Activated CD4-positive, alpha-beta memory T cell treated with anti-CD3 and anti-CD28 coated beads for 36 hours (primary cell): ENCODE measurements at regions not wholly inside any gene's neighbourhood (a gene's known extent, or its start where the extent isn't known, plus 50 kb on each side); places are given as distances from the start of the nearest gene placed in this dataset.
"Not testable (repeated sequence)": the region's sequence is repeated elsewhere in the genome, so short reads cannot be mapped to it uniquely, and the experiment has no call there.

Source experiments
- CTCF ChIA-PET: fragments of 350-600 bp; sonication (Branson Sonifier 250); formaldehyde crosslinking; loops from one replicate; lab custom pipeline; 2021; ENCODE audit warnings: antibody characterized with exemption, inconsistent platforms; lab: Charles Lee
- POLR2A ChIA-PET: fragments of 350-600 bp; sonication (Branson Sonifier 250); formaldehyde crosslinking; loops from one replicate; lab custom pipeline; 2021; ENCODE audit warnings: antibody characterized with exemption; lab: Charles Lee
- DNase-seq: peaks from one replicate; pipeline ENCODE4 v3.0.0-alpha.2; 2020
- H3K27ac Mint-ChIP-seq: one replicate; pipeline ENCODE4 v1.8.0; 2021; ENCODE audit warnings: mixed read lengths
- H3K27me3 Mint-ChIP-seq: one replicate; pipeline ENCODE4 v1.8.0; 2021; ENCODE audit warnings: mixed read lengths
- H3K36me3 Mint-ChIP-seq: one replicate; pipeline ENCODE4 v1.8.0; 2021; ENCODE audit warnings: mixed read lengths
- H3K4me1 Mint-ChIP-seq: one replicate; pipeline ENCODE4 v1.8.0; 2021; ENCODE audit warnings: low read depth, mixed read lengths
- H3K4me3 Mint-ChIP-seq: one replicate; pipeline ENCODE4 v1.8.0; 2021; ENCODE audit warnings: mild to moderate bottlenecking, mixed read lengths
- H3K9me3 Mint-ChIP-seq: one replicate; pipeline ENCODE4 v1.8.0; 2021; ENCODE audit warnings: mixed read lengths
- intact Hi-C: fragments of 100-400 bp; cut with micrococcal nuclease; formaldehyde crosslinking; loops from one replicate; pipeline ENCODE4 v1.15.1; 2023

DNA sequence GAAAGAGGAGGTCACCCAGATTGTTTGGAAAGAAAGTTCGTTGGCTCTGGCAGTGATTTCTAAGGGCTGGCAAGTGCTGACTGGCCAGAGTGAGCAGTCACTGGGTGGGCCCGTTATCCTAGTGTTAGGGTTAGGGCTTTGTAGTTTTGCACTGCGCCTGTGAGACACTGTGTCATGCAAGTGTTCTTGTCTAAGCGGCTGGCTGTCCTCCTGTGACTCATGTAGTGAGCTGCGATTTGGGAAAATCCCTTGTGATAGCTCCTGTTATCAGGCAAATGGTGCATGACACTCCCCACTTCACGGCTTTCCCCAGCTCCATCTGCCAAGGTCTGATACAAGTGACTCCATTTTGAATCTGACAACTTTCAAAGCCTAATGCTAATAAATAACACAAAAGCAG, 526.0 kb upstream of the ADAMTS16 start:
- Mint-ChIP-seq H3K4me1 (no peaks in the 10 kb centered on the region), H3K27me3 (no peaks in the 10 kb centered on the region), H3K27ac (no peak overlapping the region), H3K4me3 (no peak overlapping the region), H3K36me3 (no peaks in the 10 kb centered on the region), H3K9me3 (peaks cover 15% of the 10 kb centered on the region)
- CTCF ChIA-PET = no interaction called here
- DNase-seq = no peak
- intact Hi-C loops = no loop called here
- POLR2A ChIA-PET = no interaction called here

DNA sequence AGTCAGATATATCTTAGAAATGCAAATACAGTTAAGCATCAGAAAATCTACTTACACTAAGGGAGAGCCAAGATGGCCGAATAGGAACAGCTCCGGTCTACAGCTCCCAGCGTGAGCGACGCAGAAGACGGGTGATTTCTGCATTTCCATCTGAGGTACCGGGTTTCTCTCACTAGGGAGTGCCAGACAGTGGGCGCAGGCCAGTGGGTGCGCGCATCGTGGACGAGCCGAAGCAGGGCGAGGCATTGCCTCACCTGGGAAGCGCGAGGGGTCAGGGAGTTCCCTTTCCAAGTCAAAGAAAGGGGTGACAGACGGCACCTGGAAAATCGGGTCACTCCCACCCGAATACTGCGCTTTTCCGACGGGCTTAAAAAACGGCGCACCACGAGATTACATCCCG, 524.8 kb upstream of the ADAMTS16 start:
- H3K36me3 Mint-ChIP-seq, CTCF ChIA-PET, H3K27ac Mint-ChIP-seq, intact Hi-C loops, H3K4me1 Mint-ChIP-seq, H3K27me3 Mint-ChIP-seq, H3K4me3 Mint-ChIP-seq, DNase-seq, POLR2A ChIA-PET: not testable (repeated sequence)
- peaks cover 13% of the 10 kb centered on the region for H3K9me3 Mint-ChIP-seq

DNA sequence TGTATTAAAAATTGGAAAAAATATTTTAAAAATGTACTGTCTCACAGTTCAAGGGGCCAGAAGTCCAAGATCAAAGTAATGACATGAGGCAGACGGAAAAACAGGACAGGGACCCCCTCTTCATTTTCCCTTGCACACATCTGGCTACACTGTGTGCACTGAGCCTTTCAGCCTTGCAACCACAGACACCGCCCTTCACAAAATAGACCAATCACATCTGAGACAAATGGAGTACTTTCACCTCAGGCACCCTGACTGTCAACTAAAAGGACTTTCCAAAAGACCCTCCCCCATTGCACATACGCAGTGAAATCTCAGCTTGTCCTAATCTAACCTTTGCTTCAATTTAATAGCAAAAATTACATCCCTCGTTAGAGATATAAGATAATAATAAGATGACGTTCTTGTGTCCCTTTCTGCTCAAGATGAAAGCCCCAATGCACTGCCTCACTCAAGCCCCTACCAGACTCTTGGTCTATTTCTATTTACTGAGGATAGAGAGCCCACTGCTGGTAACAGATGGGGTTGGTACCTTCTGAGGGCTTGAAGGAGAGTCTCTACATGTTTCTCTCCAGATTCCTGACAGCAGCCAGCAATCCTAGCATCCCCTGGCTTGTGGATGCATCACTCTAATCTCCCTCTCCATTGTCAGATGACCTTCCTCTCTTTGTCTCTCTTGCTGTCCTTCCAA, 514.8 kb upstream of the ADAMTS16 start:
- H3K27ac Mint-ChIP-seq = no peak overlapping the region
- DNase-seq = no peak
- no peaks in the 10 kb centered on the region for H3K4me1 Mint-ChIP-seq
- POLR2A ChIA-PET = no interaction called here
- CTCF ChIA-PET = no interaction called here
- intact Hi-C loops = no loop called here
- peaks cover 18% of the 10 kb centered on the region for H3K9me3 Mint-ChIP-seq
- H3K27me3 Mint-ChIP-seq = no peaks in the 10 kb centered on the region
- no peaks in the 10 kb centered on the region for H3K36me3 Mint-ChIP-seq
- H3K4me3 Mint-ChIP-seq = no peak overlapping the region

DNA sequence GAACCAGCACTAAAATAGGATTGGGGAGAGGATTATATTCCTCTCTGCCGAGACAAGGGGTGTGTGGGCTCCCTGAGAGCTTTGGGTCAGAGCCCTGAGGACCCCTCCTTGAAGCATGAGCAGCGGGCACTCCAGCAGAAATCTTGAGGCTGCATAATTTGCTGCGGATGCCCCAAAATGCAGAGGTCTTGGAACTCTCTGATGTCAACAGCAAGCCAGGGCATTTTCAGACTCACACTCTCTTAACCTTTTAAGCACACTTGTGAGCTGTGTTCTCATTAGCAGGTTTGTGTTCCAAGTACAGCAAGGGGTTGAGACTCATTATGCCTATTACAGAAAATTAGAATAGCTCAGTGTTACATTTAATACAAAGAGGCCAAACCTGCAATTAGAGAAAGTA, 513.0 kb upstream of the ADAMTS16 start:
- intact Hi-C loops = no loop called here
- no peak overlapping the region for H3K27ac Mint-ChIP-seq
- no peaks in the 10 kb centered on the region for H3K27me3 Mint-ChIP-seq

DNA sequence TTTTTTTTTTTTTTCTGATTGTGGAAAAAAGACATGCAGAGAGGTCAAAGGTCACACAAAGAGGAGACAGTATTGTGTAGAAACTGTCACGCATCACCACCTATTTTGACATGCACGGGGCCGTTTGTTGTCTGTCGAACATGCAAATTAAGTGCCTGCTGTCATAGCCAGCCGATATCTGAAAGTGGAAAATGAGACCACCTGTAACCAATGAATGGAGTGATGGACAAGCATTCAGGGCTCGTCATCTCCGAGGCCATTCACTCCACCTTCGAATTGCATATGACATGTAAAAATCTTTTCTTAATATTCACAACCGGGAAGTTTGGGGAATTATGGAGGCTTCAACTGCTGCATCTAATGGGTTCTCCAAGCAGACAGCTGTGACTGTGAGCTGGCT, 512.2 kb upstream of the ADAMTS16 start:
- ChIA-PET CTCF (no interaction called here), POLR2A (no interaction called here)
- no peaks in the 10 kb centered on the region for H3K27me3 Mint-ChIP-seq
- intact Hi-C loops = no loop called here
- no peak for DNase-seq
- H3K27ac Mint-ChIP-seq = no peak overlapping the region
- no peak overlapping the region for H3K4me3 Mint-ChIP-seq
- no peaks in the 10 kb centered on the region for H3K36me3 Mint-ChIP-seq
- no peaks in the 10 kb centered on the region for H3K4me1 Mint-ChIP-seq
- H3K9me3 Mint-ChIP-seq = peaks cover 23% of the 10 kb centered on the region

More for the DNA sequence above, 513.0 kb upstream of the ADAMTS16 start:
- ChIA-PET CTCF (no interaction called here), POLR2A (no interaction called here)
- DNase-seq = no peak
- H3K4me1 Mint-ChIP-seq = no peaks in the 10 kb centered on the region
- no peaks in the 10 kb centered on the region for H3K36me3 Mint-ChIP-seq
- H3K9me3 Mint-ChIP-seq = peaks cover 23% of the 10 kb centered on the region
- no peak overlapping the region for H3K4me3 Mint-ChIP-seq

DNA sequence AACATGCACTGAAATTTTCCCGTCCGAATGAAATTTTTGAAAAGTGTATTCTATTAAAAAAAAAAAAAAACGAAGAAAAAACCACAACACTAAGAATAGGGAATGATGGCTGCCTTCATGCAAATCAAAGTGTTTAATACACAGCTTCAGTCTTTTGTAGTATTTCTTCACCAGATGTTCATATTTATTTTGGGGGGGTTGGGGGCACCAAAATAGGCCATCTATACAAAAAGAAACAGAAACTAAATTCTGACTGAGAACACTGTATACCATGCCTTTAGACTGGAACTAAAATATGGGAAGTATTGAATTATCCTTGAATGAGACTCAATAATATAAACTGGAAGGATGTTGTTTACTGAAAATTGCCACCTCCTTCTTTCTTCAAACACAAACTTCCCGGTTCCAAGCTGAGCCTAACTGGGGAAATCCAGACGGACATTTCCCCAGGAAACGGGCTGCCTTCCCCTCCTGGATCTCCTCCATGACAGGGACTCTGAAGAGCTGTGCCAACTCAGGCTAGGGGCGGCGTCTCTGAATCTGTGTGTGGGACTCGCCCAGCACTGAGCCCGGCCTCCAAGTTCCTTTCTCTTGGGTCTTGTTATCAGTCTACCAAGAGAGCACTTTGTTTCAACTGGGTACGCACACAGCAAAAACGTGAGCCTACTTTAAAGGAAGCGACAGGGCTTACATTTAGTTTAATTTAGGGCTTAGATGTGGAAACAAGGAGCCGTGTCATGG, 511.3 kb upstream of the ADAMTS16 start:
- Mint-ChIP-seq H3K27ac (no peak overlapping the region), H3K27me3 (no peaks in the 10 kb centered on the region), H3K36me3 (no peaks in the 10 kb centered on the region), H3K4me3 (no peak overlapping the region), H3K9me3 (peaks cover 17% of the 10 kb centered on the region), H3K4me1 (no peaks in the 10 kb centered on the region)
- POLR2A ChIA-PET = no interaction called here
- CTCF ChIA-PET = no interaction called here
- DNase-seq = no peak
- intact Hi-C loops = no loop called here

DNA sequence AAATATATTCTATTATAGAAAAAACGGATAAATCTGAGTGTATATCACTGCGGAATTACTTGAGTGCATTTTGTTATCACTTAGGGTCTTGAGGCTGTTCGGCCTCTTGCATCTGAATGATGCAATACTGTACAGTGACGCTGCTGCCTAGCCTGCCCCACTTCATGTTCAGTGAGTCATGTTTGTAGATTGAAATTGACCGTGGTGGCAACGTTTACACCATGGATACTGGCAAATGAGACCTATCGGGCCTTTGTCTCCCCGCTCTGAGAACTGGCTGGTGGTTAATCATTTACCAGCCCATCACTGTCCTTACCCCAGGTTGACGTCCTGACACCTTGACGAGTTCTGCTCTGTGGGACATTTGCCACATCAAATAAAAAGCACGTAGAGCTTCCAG, 510.1 kb upstream of the ADAMTS16 start:
- Mint-ChIP-seq H3K36me3 (no peaks in the 10 kb centered on the region), H3K4me1 (no peaks in the 10 kb centered on the region)
- DNase-seq = no peak

DNA sequence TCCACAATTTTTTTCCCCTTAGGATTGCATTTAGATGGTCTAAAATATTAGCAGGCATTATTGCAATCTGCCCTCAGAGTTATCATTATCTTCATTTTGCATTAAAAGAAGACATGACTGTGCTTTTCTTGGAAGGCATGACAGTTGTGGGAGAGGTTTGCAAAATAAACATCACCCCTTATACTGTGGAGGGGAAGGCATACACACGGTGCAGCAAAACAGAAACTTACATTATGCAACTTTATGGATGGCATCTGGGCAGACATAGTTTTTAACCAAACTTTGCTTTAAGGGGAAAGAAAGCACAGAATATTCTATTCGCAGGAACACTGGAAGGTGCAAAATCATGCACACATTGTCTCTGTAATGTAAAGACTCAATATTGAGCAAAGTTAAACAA, 505.8 kb upstream of the ADAMTS16 start:
- Mint-ChIP-seq H3K4me3 (no peak overlapping the region), H3K27ac (no peak overlapping the region), H3K4me1 (no peaks in the 10 kb centered on the region), H3K36me3 (no peaks in the 10 kb centered on the region), H3K9me3 (peaks cover 8% of the 10 kb centered on the region), H3K27me3 (no peaks in the 10 kb centered on the region)
- intact Hi-C loops = no loop called here
- CTCF ChIA-PET = no interaction called here
- DNase-seq = no peak
- POLR2A ChIA-PET = no interaction called here

More for the DNA sequence above, 510.1 kb upstream of the ADAMTS16 start:
- H3K27me3 Mint-ChIP-seq = no peaks in the 10 kb centered on the region
- no peak overlapping the region for H3K4me3 Mint-ChIP-seq
- H3K27ac Mint-ChIP-seq = no peak overlapping the region
- peaks cover 14% of the 10 kb centered on the region for H3K9me3 Mint-ChIP-seq
- POLR2A ChIA-PET = no interaction called here
- intact Hi-C loops = no loop called here
- CTCF ChIA-PET = no interaction called here

DNA sequence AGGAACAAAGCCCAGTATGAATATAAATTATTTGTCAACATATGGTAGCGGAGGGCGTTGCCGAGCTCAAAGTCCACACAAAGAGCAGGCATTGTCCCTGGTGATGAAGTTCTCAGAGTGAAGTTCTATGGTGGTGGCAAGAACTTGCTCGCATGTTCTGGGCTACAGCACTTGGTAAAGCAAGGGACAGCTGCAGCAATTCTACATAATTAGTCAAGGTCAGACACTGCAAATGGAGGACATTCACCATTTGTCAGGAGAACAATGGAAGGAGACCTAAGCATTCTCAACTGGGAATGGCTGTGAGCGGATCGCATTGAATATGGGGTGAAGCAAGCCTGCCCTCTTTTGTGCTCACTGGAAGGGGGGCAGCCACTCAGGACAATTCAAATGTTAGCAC, 503.8 kb upstream of the ADAMTS16 start:
- Mint-ChIP-seq H3K27ac (no peak overlapping the region), H3K27me3 (no peaks in the 10 kb centered on the region), H3K36me3 (no peaks in the 10 kb centered on the region), H3K4me1 (no peaks in the 10 kb centered on the region), H3K9me3 (peaks cover 2% of the 10 kb centered on the region), H3K4me3 (no peak overlapping the region)
- no peak for DNase-seq
- ChIA-PET POLR2A (no interaction called here), CTCF (no interaction called here)
- intact Hi-C loops = no loop called here

DNA sequence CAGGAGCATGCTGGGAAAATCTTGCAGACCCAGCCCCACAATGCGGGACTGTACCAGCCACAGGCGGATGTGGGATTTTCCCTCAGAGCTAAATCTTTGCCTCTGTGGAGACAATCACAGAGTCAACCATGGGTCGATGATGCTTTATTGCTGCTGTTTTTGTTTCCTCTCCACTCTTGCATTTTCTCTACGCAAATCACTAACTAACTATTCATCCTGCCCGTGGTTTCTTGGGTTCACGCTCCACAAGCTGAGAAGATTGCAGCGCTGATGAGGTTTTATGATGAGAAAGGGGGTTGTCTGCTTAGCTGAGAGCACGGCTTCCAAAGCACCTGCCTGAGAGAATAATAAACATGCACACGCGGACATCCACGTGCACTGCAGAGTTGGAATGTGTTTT, 500.2 kb upstream of the ADAMTS16 start:
- ChIA-PET CTCF (no interaction called here), POLR2A (no interaction called here)
- intact Hi-C loops = no loop called here
- Mint-ChIP-seq H3K36me3 (no peaks in the 10 kb centered on the region), H3K4me1 (no peaks in the 10 kb centered on the region), H3K27ac (no peak overlapping the region), H3K27me3 (no peaks in the 10 kb centered on the region), H3K4me3 (no peak overlapping the region), H3K9me3 (peaks cover 5% of the 10 kb centered on the region)
- no peak for DNase-seq

DNA sequence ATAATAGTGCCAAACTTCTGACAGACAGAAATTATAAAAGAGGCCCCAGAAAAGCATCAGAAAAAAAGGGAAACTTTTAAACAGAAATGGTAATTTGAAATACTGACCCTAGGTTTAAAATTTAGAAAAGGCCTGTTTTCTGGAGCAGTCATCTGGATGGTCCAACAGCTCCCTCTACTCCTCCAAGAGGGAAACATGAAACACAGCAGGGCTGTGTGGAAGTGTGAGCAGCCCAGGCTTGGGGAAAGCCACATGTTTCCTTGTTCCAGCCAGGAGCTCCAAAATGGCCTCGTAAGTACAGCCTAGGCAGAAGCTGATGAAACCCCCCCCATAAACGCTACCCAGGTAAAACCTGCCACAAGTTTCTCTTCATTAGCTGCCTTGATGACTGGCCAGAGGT, 499.3 kb upstream of the ADAMTS16 start:
- no peaks in the 10 kb centered on the region for H3K27me3 Mint-ChIP-seq
- H3K36me3 Mint-ChIP-seq = no peaks in the 10 kb centered on the region
- no peak for DNase-seq
- no peak overlapping the region for H3K27ac Mint-ChIP-seq
- CTCF ChIA-PET = no interaction called here
- no peak overlapping the region for H3K4me3 Mint-ChIP-seq
- POLR2A ChIA-PET = no interaction called here
- intact Hi-C loops = no loop called here
- H3K9me3 Mint-ChIP-seq = peaks cover 5% of the 10 kb centered on the region
- H3K4me1 Mint-ChIP-seq = no peaks in the 10 kb centered on the region

DNA sequence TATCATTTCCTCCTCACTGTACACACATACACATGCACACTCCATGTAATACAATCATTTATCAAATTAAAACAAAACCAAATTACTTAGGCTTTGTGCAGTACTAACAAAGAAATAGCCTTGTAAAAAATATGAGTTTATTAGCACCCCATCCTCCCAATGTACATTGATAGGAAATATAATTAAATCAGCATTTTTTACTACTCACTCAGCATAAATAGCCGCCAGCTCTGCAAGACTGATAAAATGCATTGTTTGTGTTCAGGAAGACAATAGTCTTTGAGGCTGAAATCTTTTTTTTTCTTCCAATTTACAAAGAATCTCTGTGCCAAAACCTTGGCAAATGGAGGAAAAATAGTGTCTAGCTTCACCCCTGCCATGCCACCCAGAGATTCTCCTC, 497.6 kb upstream of the ADAMTS16 start:
- H3K27ac Mint-ChIP-seq = no peak overlapping the region
- peaks cover 5% of the 10 kb centered on the region for H3K9me3 Mint-ChIP-seq
- no peaks in the 10 kb centered on the region for H3K27me3 Mint-ChIP-seq
- no peak for DNase-seq
- no peaks in the 10 kb centered on the region for H3K36me3 Mint-ChIP-seq
- CTCF ChIA-PET = no interaction called here
- intact Hi-C loops = no loop called here
- H3K4me3 Mint-ChIP-seq = no peak overlapping the region
- POLR2A ChIA-PET = no interaction called here
- H3K4me1 Mint-ChIP-seq = no peaks in the 10 kb centered on the region

DNA sequence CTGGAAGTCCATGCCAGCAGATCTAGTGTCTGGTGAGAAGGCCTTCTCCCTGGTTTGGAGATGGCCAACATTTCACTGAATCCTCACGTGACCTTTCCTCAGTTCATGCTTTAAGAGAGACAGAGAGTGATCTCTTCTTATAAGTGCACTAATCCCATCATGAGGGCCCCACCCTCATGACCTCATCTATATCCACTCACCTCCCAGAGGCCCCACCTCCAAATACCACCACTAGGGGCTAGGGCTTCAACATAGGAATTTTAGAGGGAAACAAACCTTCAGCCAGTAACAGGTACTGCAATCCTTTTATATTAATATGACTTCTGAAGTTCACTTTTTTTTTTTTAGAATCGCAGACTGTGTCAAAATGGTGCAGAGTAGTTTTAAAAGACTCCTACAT, 496.9 kb upstream of the ADAMTS16 start:
- Mint-ChIP-seq H3K9me3 (peaks cover 5% of the 10 kb centered on the region), H3K4me1 (no peaks in the 10 kb centered on the region), H3K27ac (no peak overlapping the region), H3K36me3 (no peaks in the 10 kb centered on the region), H3K27me3 (no peaks in the 10 kb centered on the region), H3K4me3 (no peak overlapping the region)
- no peak for DNase-seq
- intact Hi-C loops = no loop called here
- ChIA-PET POLR2A (no interaction called here), CTCF (no interaction called here)
